Stromal cell of bone marrow (primary cell): ENCODE measurements at regions not wholly inside any gene's neighbourhood (a gene's known extent, or its start where the extent isn't known, plus 50 kb on each side); places are given as distances from the start of the nearest gene placed in this dataset.
"Not testable (repeated sequence)": the region's sequence is repeated elsewhere in the genome, so short reads cannot be mapped to it uniquely, and the experiment has no call there.

Experiments
- DNase-seq: peaks from one replicate; pipeline ENCODE4 v3.0.0-alpha.2; 2012; ENCODE audit warnings: low read depth

GRCh38 chr12:89154743-89155499 is 197.4 kb downstream of the DUSP6 start:
- DNase-seq: no peak

- no peak for DNase-seq
Observed at GRCh38 chr12:89153341-89153740, 199.0 kb downstream of the DUSP6 start.

- DNase-seq: no peak
Observed at GRCh38 chr12:89151536-89151935, 200.8 kb downstream of the DUSP6 start.

GRCh38 chr12:89150789-89151188 is 201.5 kb downstream of the DUSP6 start:
- DNase-seq: not testable (repeated sequence)

GRCh38 chr12:89140602-89141238 is 211.6 kb downstream of the DUSP6 start:
- peak; percentile 67 for DNase-seq

GRCh38 chr12:89140141-89140540 is 212.2 kb downstream of the DUSP6 start:
- DNase-seq: no peak

GRCh38 chr12:89139390-89139789 is 212.9 kb downstream of the DUSP6 start:
- DNase-seq: no peak

- no peak for DNase-seq
Observed at GRCh38 chr12:89138048-89138852, 214.1 kb downstream of the DUSP6 start.

GRCh38 chr12:89135976-89136634 is 216.2 kb downstream of the DUSP6 start:
- DNase-seq: peak; percentile 64

- no peak for DNase-seq
Observed at GRCh38 chr12:89134213-89134770, 218.0 kb downstream of the DUSP6 start.

- DNase-seq: no peak
Observed at GRCh38 chr12:89129167-89129870, 223.0 kb downstream of the DUSP6 start.

- peak; percentile 15 for DNase-seq
Observed at GRCh38 chr12:89126712-89127111, 225.6 kb downstream of the DUSP6 start.

- DNase-seq: no peak
Observed at GRCh38 chr12:89122852-89123251, 229.4 kb downstream of the DUSP6 start.

GRCh38 chr12:89117448-89118034 is 234.8 kb downstream of the DUSP6 start:
- DNase-seq: no peak

GRCh38 chr12:89111964-89112363 is 240.3 kb downstream of the DUSP6 start:
- no peak for DNase-seq

GRCh38 chr12:89108265-89108664 is 244.0 kb downstream of the DUSP6 start:
- no peak for DNase-seq

- no peak for DNase-seq
Observed at GRCh38 chr12:89106950-89107349, 245.4 kb downstream of the DUSP6 start.

- no peak for DNase-seq
Observed at GRCh38 chr12:89105243-89105642, 247.1 kb downstream of the DUSP6 start.

GRCh38 chr12:89103831-89104230 is 248.5 kb downstream of the DUSP6 start:
- DNase-seq: peak; percentile 29

- DNase-seq: no peak
Observed at GRCh38 chr12:89101440-89101839, 250.9 kb downstream of the DUSP6 start.
